ENCODE measurements at regions not wholly inside any gene's neighbourhood (a gene's known extent, or its start where the extent isn't known, plus 50 kb on each side); places are given as distances from the start of the nearest gene placed in this dataset.

DNA sequence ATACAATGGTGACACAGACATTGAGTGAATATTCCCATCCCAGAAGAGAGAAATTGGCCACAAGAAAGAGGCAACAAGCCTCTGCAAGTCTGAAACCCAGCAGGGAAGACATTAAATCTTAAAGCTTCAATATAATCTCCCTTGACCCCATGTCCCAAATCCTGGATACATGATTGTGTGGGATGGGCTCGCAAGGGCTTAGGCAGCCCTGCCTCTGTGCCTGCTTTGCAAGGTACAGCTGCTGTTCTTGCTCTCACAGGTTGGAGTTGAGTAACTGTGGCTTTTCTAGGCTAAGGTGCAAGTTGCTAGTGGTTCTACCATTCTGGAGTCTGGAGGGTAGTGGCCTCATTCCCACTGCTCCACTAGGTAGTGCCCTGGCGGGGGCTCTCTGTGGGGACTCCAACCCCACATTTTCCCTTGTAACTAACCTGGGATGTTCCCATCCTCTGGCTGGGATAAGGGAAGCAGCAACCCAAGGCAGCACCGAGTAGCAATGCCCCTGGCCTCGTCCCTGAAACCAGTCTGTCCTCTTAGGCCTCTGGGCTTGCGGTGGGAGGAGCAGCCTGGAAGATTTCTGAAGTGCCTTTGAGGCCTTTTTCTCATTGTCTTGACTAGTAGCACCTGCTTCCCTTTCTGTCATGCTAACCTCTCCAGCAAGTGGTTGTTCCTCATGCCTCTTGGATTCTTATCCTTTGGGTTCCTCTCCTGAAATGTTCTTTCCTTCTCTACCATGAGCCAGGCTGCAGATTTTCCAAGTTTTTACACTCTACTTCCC, 90.0 kb downstream of the FAM174B start:
- H3K9me3 ChIP-seq: no peaks in the 10 kb centered on the region
- DNase-seq (no peak), ATAC-seq (no peak)
- H3K36me3 ChIP-seq: no peaks in the 10 kb centered on the region
- no peaks in the 10 kb centered on the region for H3K27me3 ChIP-seq
- no peak overlapping the region for H3K27ac ChIP-seq
- no peak overlapping the region for H3K4me3 ChIP-seq
- intact Hi-C loops (cut with DNase I): no loop called here
- H3K4me1 ChIP-seq: peaks cover 0 to 14% (median 1%) of the 10 kb centered on the region in 12 donors
- no peak for TF ChIP-seq POLR2A (IDR thresholded peaks at IDR 0.05)
- TF ChIP-seq, protein P1, sequence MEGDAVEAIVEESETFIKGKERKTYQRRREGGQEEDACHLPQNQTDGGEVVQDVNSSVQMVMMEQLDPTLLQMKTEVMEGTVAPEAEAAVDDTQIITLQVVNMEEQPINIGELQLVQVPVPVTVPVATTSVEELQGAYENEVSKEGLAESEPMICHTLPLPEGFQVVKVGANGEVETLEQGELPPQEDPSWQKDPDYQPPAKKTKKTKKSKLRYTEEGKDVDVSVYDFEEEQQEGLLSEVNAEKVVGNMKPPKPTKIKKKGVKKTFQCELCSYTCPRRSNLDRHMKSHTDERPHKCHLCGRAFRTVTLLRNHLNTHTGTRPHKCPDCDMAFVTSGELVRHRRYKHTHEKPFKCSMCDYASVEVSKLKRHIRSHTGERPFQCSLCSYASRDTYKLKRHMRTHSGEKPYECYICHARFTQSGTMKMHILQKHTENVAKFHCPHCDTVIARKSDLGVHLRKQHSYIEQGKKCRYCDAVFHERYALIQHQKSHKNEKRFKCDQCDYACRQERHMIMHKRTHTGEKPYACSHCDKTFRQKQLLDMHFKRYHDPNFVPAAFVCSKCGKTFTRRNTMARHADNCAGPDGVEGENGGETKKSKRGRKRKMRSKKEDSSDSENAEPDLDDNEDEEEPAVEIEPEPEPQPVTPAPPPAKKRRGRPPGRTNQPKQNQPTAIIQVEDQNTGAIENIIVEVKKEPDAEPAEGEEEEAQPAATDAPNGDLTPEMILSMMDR (IDR thresholded peaks at IDR 0.05): no peak
- WGBS, 4 donors: 76 to 98% (median 94%) methylated on average over 5 of the region's 5 CpGs

DNA sequence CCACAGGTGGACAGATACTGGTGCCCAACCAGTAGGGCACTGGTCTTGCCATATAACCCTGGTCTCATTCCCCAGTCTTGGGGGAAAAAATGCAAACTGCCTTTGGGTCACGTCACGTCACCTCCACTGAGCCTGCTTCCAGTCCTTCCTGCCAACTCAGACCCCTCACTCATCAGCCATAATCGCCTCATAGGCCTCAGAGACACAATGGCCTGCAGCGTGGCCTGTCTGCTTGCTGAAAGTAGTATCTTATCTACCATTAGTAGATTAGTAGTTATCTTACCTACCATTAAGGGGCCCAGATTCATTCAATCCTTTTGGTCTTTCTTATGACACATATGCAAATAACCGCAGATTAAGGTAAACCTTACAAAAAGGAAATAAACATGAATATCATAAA, 93.8 kb downstream of the FAM174B start:
- no peak overlapping the region for H3K4me3 ChIP-seq
- no peak overlapping the region for H3K27ac ChIP-seq
- ATAC-seq (no peak), DNase-seq (no peak)
- no peaks in the 10 kb centered on the region for H3K27me3 ChIP-seq
- WGBS, 4 donors: 83 to 95% (median 87%) methylated on average over 5 of the region's 5 CpGs
- intact Hi-C loops (cut with DNase I): no loop called here
- TF ChIP-seq, protein P1 (IDR thresholded peaks at IDR 0.05): no peak
- no peak for TF ChIP-seq POLR2A (IDR thresholded peaks at IDR 0.05)
- H3K9me3 ChIP-seq: no peaks in the 10 kb centered on the region
- peaks cover 0 to 6% (median 0%) of the 10 kb centered on the region in 12 donors for H3K4me1 ChIP-seq
- no peaks in the 10 kb centered on the region for H3K36me3 ChIP-seq

GRCh38 chr15:92553317-92553716, 102.3 kb downstream of the FAM174B start:
- H3K4me1 ChIP-seq: no peaks in the 10 kb centered on the region
- H3K27me3 ChIP-seq: no peaks in the 10 kb centered on the region
- intact Hi-C loops (cut with DNase I): no loop called here
- no peaks in the 10 kb centered on the region for H3K36me3 ChIP-seq
- DNase-seq (no peak), ATAC-seq (no peak)
- H3K4me3 ChIP-seq: no peak overlapping the region
- H3K27ac ChIP-seq: no peak overlapping the region
- H3K9me3 ChIP-seq: no peaks in the 10 kb centered on the region
- TF ChIP-seq, protein P1 (IDR thresholded peaks at IDR 0.05): no peak
- TF ChIP-seq POLR2A (IDR thresholded peaks at IDR 0.05): no peak
- WGBS, 4 donors: 73 to 94% (median 89%) methylated on average over 1 of the region's 1 CpG

- Histone ChIP-seq H3K9me3 (no peaks in the 10 kb centered on the region), H3K27me3 (peaks cover 0 to 3% (median 0%) of the 10 kb centered on the region in 9 donors), H3K27ac (no peak overlapping the region), H3K36me3 (no peaks in the 10 kb centered on the region), H3K4me1 (peaks cover 0 to 8% (median 0%) of the 10 kb centered on the region in 12 donors), H3K4me3 (no peak overlapping the region)
- no peak for DNase-seq
- TF ChIP-seq, protein P1 (IDR thresholded peaks at IDR 0.05): no peak
- TF ChIP-seq POLR2A (IDR thresholded peaks at IDR 0.05): no peak
- no peak for ATAC-seq
- intact Hi-C loops (cut with DNase I): loop anchor here in 1 of 10 donors (2.0 kb wide), 1 partner anchor 19 kb away; no protein-coding TSS in a partner anchor
These were observed 109.6 kb downstream of the FAM174B start for GRCh38 chr15:92545996-92546395.

Measured in heart left ventricle (tissue), 16 donors.